Upper lobe of left lung (tissue), 4 donors: ENCODE measurements at regions not wholly inside any gene's neighbourhood (a gene's known extent, or its start where the extent isn't known, plus 50 kb on each side); places are given as distances from the start of the nearest gene placed in this dataset.

ENCODE experiments used
- EP300 ChIP-seq, 4 donors: sonication (generic); formaldehyde crosslinking; IDR thresholded peaks; one replicate each; pipeline ENCODE4 v1.5.1; 2017; ENCODE audit warnings: antibody characterized with exemption in 4 of 4, control low read depth in 2 of 4
- POLR2A ChIP-seq, 4 donors: fragments of 450-650 bp; IDR thresholded peaks; one replicate each; pipeline ENCODE4 v1.5.1; 2016 to 2017; ENCODE audit warnings: antibody characterized with exemption in 4 of 4, mild to moderate bottlenecking in 2 of 4
- POLR2AphosphoS5 ChIP-seq, 2 donors: sonication (generic); formaldehyde crosslinking; IDR thresholded peaks; one replicate each; pipeline ENCODE4 v1.5.1; 2017; ENCODE audit warnings: antibody characterized with exemption in 2 of 2
- TF ChIP-seq, protein P1 (sequence below), 6 experiments: fragments of 450-650 bp in 4 of 6; fragments of 200-600 bp in 2 of 6; sonication (generic) in 2 of 6; IDR thresholded peaks; one replicate each; pipeline ENCODE4 v1.5.1; 2016 to 2019; ENCODE audit warnings: antibody characterized with exemption in 6 of 6

- TF ChIP-seq, protein P1, sequence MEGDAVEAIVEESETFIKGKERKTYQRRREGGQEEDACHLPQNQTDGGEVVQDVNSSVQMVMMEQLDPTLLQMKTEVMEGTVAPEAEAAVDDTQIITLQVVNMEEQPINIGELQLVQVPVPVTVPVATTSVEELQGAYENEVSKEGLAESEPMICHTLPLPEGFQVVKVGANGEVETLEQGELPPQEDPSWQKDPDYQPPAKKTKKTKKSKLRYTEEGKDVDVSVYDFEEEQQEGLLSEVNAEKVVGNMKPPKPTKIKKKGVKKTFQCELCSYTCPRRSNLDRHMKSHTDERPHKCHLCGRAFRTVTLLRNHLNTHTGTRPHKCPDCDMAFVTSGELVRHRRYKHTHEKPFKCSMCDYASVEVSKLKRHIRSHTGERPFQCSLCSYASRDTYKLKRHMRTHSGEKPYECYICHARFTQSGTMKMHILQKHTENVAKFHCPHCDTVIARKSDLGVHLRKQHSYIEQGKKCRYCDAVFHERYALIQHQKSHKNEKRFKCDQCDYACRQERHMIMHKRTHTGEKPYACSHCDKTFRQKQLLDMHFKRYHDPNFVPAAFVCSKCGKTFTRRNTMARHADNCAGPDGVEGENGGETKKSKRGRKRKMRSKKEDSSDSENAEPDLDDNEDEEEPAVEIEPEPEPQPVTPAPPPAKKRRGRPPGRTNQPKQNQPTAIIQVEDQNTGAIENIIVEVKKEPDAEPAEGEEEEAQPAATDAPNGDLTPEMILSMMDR (IDR thresholded peaks at IDR 0.05), result no peak
- no peak for TF ChIP-seq POLR2A (IDR thresholded peaks at IDR 0.05)
- TF ChIP-seq POLR2AphosphoS5 (IDR thresholded peaks at IDR 0.05), result no peak
- TF ChIP-seq EP300 (IDR thresholded peaks at IDR 0.05), result no peak
These were observed 193.7 kb downstream of the ENC1 start for GRCh38 chr5:74446725-74447241.
